Astrocyte of the cerebellum (primary cell): ENCODE measurements at regions not wholly inside any gene's neighbourhood (a gene's known extent, or its start where the extent isn't known, plus 50 kb on each side); places are given as distances from the start of the nearest gene placed in this dataset.

Source experiments
- DNase-seq: peaks from one replicate; pipeline ENCODE4 v3.0.0-alpha.2; 2011; ENCODE audit warnings: low read depth
- H3K4me3 ChIP-seq: 2 replicates; pipeline ENCODE4 v1.5.1; 2011; ENCODE audit warnings: mild to moderate bottlenecking, low read depth, low read length, moderate library complexity
- CTCF ChIP-seq: IDR thresholded peaks from 2 replicates; pipeline ENCODE4 v1.5.1; 2012; ENCODE audit warnings: low read length, low read depth, moderate library complexity, mild to moderate bottlenecking; ENCODE audit errors: missing control alignments
- in situ Hi-C: cut with HindIII; loops from 2 replicates; pipeline ENCODE4 v1.10.0; 2017; ENCODE audit warnings: low sequenced_read_pairs

DNA sequence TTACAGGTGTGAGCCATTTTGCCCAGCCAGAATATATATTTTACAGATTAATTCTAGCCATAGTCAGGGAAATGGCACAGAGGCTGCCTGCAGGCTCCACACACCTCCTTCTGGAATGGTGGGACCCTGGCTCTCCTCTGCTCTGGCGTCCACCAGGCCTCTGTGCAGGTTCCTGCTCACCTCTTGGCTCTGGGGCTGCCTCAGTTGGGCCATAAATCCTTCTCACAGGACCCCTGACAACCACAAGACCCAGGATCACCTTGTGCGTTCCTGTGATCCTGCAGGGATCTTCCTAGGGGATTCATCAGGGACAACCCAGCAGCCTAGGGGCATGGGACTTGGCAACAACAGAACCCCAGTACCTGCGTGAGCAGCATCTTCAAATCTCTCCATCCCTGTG, 93.0 kb upstream of the FSTL4 start:
- no peak overlapping the region for H3K4me3 ChIP-seq
- no peak for TF ChIP-seq CTCF
- DNase-seq, result no peak
- in situ Hi-C loops, result no loop called here

GRCh38 chr5:133704411-133704810, 92.1 kb upstream of the FSTL4 start:
- TF ChIP-seq CTCF, result no peak
- no peak overlapping the region for H3K4me3 ChIP-seq
- in situ Hi-C loops, result no loop called here
- no peak for DNase-seq

- no peak overlapping the region for H3K4me3 ChIP-seq
- DNase-seq, result no peak
- in situ Hi-C loops, result no loop called here
- TF ChIP-seq CTCF, result no peak
Measured at GRCh38 chr5:133703935-133704334, 91.6 kb upstream of the FSTL4 start.

GRCh38 chr5:133702791-133703770, 90.7 kb upstream of the FSTL4 start:
- in situ Hi-C loops, result no loop called here
- H3K4me3 ChIP-seq, result no peak overlapping the region
- no peak for TF ChIP-seq CTCF
- DNase-seq, result no peak

DNA sequence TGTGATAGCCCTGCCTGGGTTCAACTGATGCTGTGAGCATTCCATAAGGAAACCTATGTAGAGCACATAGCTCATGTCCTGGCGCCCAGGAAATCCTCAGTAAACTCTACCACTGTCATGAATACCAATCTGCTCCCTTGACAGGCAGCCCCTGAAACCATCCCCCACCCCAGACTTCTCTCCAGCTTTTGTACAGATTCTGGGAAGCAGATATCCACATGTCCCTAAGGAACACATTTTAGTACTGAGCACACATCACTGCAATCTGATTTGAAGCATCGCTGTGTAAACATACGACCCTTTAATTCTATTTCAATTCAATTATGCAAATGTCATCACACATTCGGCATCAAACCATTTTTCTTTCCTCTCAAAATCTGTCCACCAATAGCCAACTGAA, 89.5 kb upstream of the FSTL4 start:
- in situ Hi-C loops, result no loop called here
- no peak overlapping the region for H3K4me3 ChIP-seq
- no peak for TF ChIP-seq CTCF
- no peak for DNase-seq

GRCh38 chr5:133700251-133700650, 87.9 kb upstream of the FSTL4 start:
- in situ Hi-C loops, result no loop called here
- DNase-seq, result no peak
- no peak for TF ChIP-seq CTCF
- no peak overlapping the region for H3K4me3 ChIP-seq
